Left ventricle myocardium inferior (tissue), 1 donor: ENCODE measurements at regions not wholly inside any gene's neighbourhood (a gene's known extent, or its start where the extent isn't known, plus 50 kb on each side); places are given as distances from the start of the nearest gene placed in this dataset.

Source experiments
- DNase-seq: peaks from one replicate; pipeline ENCODE4 v3.0.0-alpha.2; 2020
- H3K27ac ChIP-seq: fragments of 200-600 bp; replicated peaks from 2 replicates; pipeline ENCODE4 v1.8.0; 2021
- H3K27me3 ChIP-seq: fragments of 200-600 bp; 2 replicates; pipeline ENCODE4 v1.8.0; 2021; ENCODE audit warnings: low read depth
- H3K36me3 ChIP-seq: fragments of 200-600 bp; 2 replicates; pipeline ENCODE4 v1.8.0; 2021
- H3K4me1 ChIP-seq: fragments of 200-600 bp; 2 replicates; pipeline ENCODE4 v1.8.0; 2021
- H3K4me3 ChIP-seq: fragments of 200-600 bp; 2 replicates; pipeline ENCODE4 v1.8.0; 2021; ENCODE audit warnings: mild to moderate bottlenecking, moderate library complexity
- H3K9me3 ChIP-seq: fragments of 200-600 bp; replicated peaks from 2 replicates; pipeline ENCODE4 v1.8.0; 2021
- CTCF ChIP-seq: fragments of 200-600 bp; IDR thresholded peaks from 2 replicates; pipeline ENCODE4 v1.8.0; 2021; ENCODE audit warnings: antibody characterized with exemption, mild to moderate bottlenecking, borderline replicate concordance
- intact Hi-C: fragments of 100-400 bp; cut with micrococcal nuclease; formaldehyde crosslinking; loops from one replicate; pipeline ENCODE4 v1.11.0; 2022
- donor health status: DM: no; HTN: yes; CAD: no; lungs with severe emphysema.

- Histone ChIP-seq H3K36me3 (no peaks in the 10 kb centered on the region), H3K27ac (no peak overlapping the region), H3K27me3 (peaks cover 25% of the 10 kb centered on the region), H3K4me3 (no peak overlapping the region), H3K4me1 (no peaks in the 10 kb centered on the region), H3K9me3 (no peaks in the 10 kb centered on the region)
- TF ChIP-seq CTCF, result no peak
- no peak for DNase-seq
- intact Hi-C loops, result no loop called here
These were observed 392.1 kb upstream of the CCL2 start for GRCh38 chr17:33862772-33863602.

GRCh38 chr17:33864758-33865229 is 390.3 kb upstream of the CCL2 start:
- Histone ChIP-seq H3K27me3 (peaks cover 27% of the 10 kb centered on the region), H3K4me1 (no peaks in the 10 kb centered on the region), H3K36me3 (no peaks in the 10 kb centered on the region), H3K4me3 (no peak overlapping the region), H3K9me3 (no peaks in the 10 kb centered on the region), H3K27ac (no peak overlapping the region)
- intact Hi-C loops, result no loop called here
- no peak for DNase-seq
- no peak for TF ChIP-seq CTCF

GRCh38 chr17:33868899-33869298 is 386.2 kb upstream of the CCL2 start:
- no peak overlapping the region for H3K4me3 ChIP-seq
- H3K9me3 ChIP-seq, result no peaks in the 10 kb centered on the region
- no peak overlapping the region for H3K27ac ChIP-seq
- H3K4me1 ChIP-seq, result no peaks in the 10 kb centered on the region
- intact Hi-C loops, result no loop called here
- DNase-seq, result no peak
- TF ChIP-seq CTCF, result no peak
- H3K27me3 ChIP-seq, result peaks cover 45% of the 10 kb centered on the region
- H3K36me3 ChIP-seq, result no peaks in the 10 kb centered on the region

GRCh38 chr17:33870936-33871335 is 384.1 kb upstream of the CCL2 start:
- Histone ChIP-seq H3K27ac (no peak overlapping the region), H3K36me3 (no peaks in the 10 kb centered on the region), H3K9me3 (no peaks in the 10 kb centered on the region), H3K4me1 (no peaks in the 10 kb centered on the region), H3K27me3 (peaks cover 64% of the 10 kb centered on the region), H3K4me3 (no peak overlapping the region)
- intact Hi-C loops, result no loop called here
- no peak for TF ChIP-seq CTCF
- DNase-seq, result no peak

GRCh38 chr17:33871720-33872540 is 383.2 kb upstream of the CCL2 start:
- intact Hi-C loops, result no loop called here
- no peaks in the 10 kb centered on the region for H3K9me3 ChIP-seq
- no peak for DNase-seq
- no peaks in the 10 kb centered on the region for H3K4me1 ChIP-seq
- H3K27me3 ChIP-seq, result peaks cover 73% of the 10 kb centered on the region
- no peaks in the 10 kb centered on the region for H3K36me3 ChIP-seq
- H3K4me3 ChIP-seq, result no peak overlapping the region
- no peak overlapping the region for H3K27ac ChIP-seq
- TF ChIP-seq CTCF, result no peak
